ENCODE measurements at regions not wholly inside any gene's neighbourhood (a gene's known extent, or its start where the extent isn't known, plus 50 kb on each side); places are given as distances from the start of the nearest gene placed in this dataset.

DNA sequence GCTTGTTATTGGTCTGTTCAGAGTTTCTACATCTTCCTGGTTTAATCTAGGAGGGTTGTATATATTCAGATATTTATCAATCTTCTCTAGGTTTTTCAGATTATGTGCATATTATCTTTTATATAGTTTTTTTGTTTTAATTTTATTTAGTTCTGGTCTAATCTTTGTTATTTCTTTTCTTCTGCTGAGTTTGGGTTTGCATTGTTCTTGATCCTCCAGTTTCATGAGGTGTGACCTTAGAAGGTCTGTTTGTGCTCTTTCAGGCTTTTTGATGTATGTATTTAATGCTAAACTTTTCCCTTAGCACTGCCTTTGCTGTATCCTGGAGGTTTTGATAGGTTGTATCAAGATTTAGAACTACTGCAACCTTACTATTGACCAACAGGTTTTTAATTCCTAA lies 117.7 kb downstream of the VPREB1 start:
- TF ChIP-seq CTCF (conservative IDR thresholded peaks at IDR 0.05 in 1 of 2, IDR thresholded peaks at IDR 0.05 in 1 of 2; ENCODE audit: low read depth in 1 of 2, low read length in 2 of 2) = no peak
- TF ChIP-seq EZH2 (IDR thresholded peaks at IDR 0.05; ENCODE audit: low read length, missing control alignments) = no peak

Data from fibroblast of lung (primary cell).